OCI-LY3 (cell line): ENCODE measurements at regions not wholly inside any gene's neighbourhood (a gene's known extent, or its start where the extent isn't known, plus 50 kb on each side); places are given as distances from the start of the nearest gene placed in this dataset.

Experiments used
- EZH2phosphoT487 ChIP-seq: fragments of 200-600 bp; shearing (Covaris generic); IDR thresholded peaks from 2 replicates; pipeline ENCODE4 v1.6.1; 2018; ENCODE audit warnings: antibody characterized with exemption, mixed run types, low read depth
- TF ChIP-seq, protein P1 (sequence below): fragments of 200-600, 300-600 bp; sonication (generic); IDR thresholded peaks from 2 replicates; pipeline ENCODE4 v1.5.1; 2014; ENCODE audit warnings: antibody characterized with exemption, low read length, low read depth

DNA sequence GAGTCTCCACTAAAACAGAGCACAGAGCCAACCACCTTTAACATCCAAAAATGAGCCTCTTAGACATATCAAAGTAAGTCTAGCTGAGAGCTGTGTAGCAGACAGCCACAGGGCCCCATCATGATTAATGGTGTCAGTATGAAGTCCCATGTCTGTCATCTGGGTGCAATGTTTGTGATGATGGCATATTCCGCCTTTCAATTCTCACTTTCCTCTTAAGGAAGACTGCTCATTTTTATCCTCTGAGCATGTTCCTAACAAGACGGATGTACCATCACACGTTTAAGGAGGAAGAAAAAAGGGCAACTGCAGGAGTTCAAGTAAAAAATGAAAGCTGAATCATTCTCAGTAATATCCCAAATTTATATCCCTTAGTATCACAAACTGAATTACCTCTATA, 85.8 kb upstream of the KCNMB2 start:
- TF ChIP-seq, protein P1, sequence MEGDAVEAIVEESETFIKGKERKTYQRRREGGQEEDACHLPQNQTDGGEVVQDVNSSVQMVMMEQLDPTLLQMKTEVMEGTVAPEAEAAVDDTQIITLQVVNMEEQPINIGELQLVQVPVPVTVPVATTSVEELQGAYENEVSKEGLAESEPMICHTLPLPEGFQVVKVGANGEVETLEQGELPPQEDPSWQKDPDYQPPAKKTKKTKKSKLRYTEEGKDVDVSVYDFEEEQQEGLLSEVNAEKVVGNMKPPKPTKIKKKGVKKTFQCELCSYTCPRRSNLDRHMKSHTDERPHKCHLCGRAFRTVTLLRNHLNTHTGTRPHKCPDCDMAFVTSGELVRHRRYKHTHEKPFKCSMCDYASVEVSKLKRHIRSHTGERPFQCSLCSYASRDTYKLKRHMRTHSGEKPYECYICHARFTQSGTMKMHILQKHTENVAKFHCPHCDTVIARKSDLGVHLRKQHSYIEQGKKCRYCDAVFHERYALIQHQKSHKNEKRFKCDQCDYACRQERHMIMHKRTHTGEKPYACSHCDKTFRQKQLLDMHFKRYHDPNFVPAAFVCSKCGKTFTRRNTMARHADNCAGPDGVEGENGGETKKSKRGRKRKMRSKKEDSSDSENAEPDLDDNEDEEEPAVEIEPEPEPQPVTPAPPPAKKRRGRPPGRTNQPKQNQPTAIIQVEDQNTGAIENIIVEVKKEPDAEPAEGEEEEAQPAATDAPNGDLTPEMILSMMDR = no peak
- TF ChIP-seq EZH2phosphoT487 = no peak
